ENCODE measurements at regions not wholly inside any gene's neighbourhood (a gene's known extent, or its start where the extent isn't known, plus 50 kb on each side); places are given as distances from the start of the nearest gene placed in this dataset.

DNA sequence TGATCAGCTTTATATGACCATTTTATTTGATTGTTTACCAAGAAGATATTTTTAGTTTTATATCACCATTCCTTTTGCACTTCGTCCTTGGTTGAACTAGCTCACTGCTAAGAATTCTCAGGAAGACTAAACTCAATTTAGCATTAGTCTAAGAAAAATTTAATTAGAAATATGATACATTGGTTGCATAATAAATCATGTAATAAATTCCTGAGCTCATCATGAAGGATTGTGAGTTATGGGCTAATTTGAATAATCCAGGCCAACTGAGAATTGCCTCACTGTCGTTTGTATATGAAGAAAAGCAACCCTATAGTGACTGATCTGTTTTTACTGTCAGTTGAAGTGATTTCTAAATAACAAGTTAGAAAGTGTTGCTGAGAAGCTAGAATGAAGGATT is 725.5 kb downstream of the DNAJB9 start:
- DNase-seq (ENCODE audit: low spot score), result no peak

DNA sequence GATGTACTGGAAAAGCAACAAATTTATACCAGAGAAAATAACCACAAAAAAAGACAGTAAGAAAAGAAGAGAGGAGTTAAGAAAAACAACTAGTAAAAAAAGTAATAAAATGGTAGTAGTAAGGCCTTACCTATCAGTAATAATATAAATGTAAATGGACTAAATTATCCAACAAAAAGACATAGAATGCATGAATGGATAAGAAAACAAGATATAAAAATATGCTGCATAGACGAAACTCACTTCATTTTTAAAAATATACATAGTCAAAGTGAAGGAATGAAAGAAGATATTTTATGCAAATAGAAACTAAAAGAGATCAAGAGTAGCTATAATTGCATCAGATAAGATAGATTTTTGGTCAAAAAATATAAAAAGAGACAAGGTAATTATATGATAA is 739.1 kb downstream of the DNAJB9 start:
- DNase-seq (ENCODE audit: low spot score), result no peak

GRCh38 chr7:109309790-109310189 is 740.1 kb downstream of the DNAJB9 start:
- DNase-seq (ENCODE audit: low spot score), result no peak

DNA sequence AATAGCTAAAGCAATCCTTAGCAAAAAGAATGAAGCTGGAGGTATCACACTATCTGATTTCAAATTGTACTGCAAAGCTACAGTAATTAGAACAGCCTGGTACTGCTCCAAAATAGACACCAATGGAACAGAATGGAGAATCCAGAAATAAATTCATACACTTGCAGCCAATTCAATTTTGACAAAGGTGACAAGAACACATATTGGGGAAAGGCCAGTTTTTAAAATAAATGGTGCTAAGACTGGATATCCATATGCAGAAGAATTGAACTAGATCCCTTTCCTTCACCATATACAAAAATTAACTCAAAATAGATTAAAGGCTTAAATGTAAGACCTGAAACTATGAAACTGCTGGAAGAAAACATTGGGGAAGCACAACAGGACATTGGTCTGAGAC is 748.5 kb downstream of the DNAJB9 start:
- DNase-seq (ENCODE audit: low spot score), result no peak

- no peak for DNase-seq (ENCODE audit: low spot score)
Measured at GRCh38 chr7:109322833-109323232, 753.2 kb downstream of the DNAJB9 start.

- DNase-seq (ENCODE audit: low spot score), result no peak
Measured at GRCh38 chr7:109331423-109331822, 761.7 kb downstream of the DNAJB9 start.

DNA sequence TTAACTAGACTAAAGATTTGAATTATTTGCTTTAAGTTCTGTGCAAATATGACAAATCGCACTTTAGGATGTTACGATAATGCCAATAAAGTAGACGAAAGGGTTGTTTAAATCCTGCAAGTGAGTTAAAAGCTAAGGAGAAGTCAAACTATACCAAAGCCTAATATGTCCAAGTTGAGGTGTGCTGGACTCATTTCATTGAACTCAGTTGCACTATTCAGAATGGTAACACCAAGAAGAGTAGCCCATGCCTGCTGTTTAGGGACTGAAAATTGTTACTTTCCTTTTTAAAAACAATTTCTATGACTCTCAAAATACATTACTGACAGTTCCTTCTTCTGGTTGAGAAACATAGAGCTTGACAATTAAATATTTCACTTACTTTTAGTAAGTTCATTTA is 766.3 kb downstream of the DNAJB9 start:
- DNase-seq (ENCODE audit: low spot score), result no peak

GRCh38 chr7:109336531-109336930 is 766.9 kb downstream of the DNAJB9 start:
- no peak for DNase-seq (ENCODE audit: low spot score)

DNA sequence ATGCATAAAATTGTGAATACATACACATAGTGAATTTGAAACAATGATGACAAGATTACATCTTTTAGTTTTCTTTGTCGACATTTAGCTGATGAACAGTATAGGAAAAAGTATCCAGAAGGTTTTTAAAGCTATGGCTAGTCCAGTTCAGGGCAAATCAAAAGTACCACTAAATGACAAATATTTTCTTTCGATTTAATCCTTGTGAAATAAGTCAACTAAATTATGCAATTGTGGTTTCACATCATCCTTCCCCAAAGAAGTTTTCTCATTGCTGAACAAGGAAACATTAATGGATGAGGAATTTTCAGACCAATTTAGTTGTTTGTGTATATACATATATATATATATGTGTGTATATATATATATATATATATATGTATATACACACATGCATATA is 774.0 kb downstream of the DNAJB9 start:
- DNase-seq (ENCODE audit: low spot score), result no peak

- no peak for DNase-seq (ENCODE audit: low spot score)
Measured at GRCh38 chr7:109351493-109351892, 781.8 kb downstream of the DNAJB9 start.

DNA sequence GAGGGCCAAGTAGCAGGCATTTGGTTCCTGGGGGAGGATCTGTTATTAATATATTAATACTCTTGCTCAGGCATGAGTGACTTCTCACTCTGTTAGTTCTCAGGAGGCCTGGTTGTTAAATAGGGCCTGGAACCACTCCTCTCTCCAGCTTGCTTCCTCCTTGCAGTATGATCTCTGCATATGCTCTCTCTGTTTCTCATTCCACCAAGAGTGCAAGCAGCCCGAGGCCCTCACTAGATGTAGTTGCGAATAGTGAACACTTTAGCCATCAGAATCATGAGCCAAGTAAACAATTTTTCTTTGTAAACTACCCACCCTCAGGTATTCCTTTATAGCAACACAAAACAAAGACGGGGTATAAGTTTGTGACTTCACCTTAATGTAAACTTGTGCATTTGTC is 784.3 kb downstream of the DNAJB9 start:
- DNase-seq (ENCODE audit: low spot score), result no peak

GRCh38 chr7:109354552-109354951 is 784.9 kb downstream of the DNAJB9 start:
- no peak for DNase-seq (ENCODE audit: low spot score)

DNA sequence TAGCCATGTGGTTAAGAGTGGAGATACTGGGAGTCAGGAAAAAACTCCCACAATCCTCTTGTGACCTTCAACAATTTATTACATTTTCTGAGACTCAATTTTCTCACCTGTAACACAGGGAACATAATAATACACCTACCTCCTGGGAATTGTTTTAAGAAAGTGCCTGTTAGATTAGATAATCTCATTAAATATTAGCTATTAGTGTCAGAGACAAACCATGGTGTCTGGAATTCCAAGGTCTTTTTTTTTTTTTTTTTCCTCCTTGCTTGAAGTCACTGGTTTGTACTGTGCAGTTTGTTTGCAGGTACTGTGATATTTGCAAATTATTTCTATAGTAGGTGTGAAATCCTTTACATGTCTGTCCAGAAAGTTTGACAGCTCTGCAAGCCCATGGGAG is 806.1 kb downstream of the DNAJB9 start:
- DNase-seq (ENCODE audit: low spot score), result no peak

DNA sequence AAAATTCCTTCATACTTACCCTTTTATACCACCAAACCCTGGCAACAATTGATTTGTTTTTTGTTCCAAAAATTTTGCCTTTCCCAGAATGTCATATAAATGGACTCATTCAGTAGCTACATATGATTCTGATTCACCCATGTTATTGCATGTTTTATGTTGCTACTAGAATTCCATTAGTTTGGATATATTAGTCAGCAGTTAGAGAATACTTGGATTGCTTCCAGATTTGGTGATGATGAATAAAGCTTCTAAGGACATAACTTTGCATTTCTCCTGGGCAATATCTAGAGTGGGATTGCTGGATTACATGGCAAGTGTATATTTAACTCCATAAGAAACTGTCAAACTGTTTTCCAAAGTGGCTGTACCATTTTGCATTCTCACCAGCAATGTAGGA is 806.9 kb downstream of the DNAJB9 start:
- no peak for DNase-seq (ENCODE audit: low spot score)

DNA sequence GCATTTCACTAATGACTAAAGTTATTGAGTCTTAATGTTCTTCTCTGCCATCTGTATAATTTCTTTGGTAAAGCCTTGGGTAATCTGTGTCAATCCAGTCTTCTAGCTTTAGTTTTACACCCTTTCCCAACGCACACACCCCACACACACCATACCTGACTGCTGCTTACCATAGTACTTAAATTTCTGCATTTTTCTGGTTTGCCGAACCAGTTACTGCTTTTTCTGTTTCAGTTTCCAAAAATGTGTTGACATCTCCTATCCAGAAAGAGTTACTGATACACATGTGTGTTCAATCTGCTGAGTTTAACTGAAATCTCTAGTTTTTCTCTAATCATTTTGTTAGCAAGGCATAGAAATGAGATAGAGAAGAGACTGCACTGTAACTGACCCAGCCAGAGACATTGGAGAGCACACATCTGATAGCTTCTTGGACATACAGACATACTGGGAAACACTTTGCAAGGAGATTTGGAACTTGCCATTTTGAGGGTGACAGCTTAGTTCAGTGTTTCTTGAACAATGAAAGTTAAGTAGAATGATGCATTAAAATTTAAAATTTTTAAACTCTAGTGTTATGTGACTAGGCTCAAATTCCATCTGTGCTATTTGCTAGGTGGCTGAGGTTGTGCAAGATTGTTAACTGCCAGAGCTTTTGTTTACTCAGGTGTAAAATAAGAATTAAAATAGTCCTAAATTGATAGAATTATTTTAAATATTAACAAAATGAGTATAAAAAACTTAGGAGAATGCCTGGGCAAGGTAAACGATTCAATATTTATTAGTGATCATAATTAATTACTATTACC is 807.6 kb downstream of the DNAJB9 start:
- DNase-seq (ENCODE audit: low spot score), result no peak

- DNase-seq (ENCODE audit: low spot score), result no peak
Measured at GRCh38 chr7:109386959-109387358, 817.3 kb downstream of the DNAJB9 start.

GRCh38 chr7:109387530-109387929 is 817.9 kb downstream of the DNAJB9 start:
- no peak for DNase-seq (ENCODE audit: low spot score)

DNA sequence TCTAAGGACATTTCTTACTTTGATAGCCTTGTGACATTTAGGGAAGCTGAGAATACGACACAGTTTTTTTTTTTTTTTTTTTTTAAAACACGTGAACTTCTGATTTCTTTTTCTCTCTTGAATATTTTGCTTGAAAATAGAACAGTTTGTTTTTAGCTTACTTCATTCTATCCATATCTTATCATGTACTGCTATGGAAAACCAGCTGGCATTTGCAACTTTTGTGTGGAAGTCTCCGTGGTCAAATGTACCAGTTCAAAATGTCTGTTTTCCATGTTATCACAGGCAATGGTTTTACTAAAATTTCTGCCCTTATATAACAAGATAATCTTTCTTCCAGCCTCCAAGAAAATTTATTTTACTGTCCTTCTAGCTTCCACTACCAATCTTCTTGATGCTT is 821.6 kb downstream of the DNAJB9 start:
- DNase-seq (ENCODE audit: low spot score), result no peak

DNA sequence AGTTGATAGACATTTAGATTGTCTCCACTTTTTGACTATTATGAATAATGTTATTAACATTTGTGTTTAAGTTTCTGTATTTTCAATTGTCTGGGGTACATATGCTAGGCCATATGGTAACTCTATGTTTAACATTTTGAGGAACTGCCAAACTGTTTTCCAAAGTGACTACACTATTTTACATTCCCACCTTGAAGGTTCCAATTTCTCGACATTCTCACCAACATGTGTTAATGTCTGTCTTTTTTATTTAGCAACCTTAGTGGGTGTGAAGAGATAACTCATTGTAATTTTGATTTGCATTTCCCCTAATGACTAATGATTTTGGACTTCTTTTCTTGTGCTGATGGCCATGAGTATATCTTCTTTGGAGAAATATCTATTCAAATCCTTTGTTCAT is 832.4 kb downstream of the DNAJB9 start:
- DNase-seq (ENCODE audit: low spot score), result no peak

GRCh38 chr7:109407756-109408155 is 838.1 kb downstream of the DNAJB9 start:
- DNase-seq (ENCODE audit: low spot score), result no peak

- no peak for DNase-seq (ENCODE audit: low spot score)
Measured at GRCh38 chr7:109437957-109438356, 868.3 kb downstream of the DNAJB9 start.

GRCh38 chr7:109449760-109450159 is 880.1 kb downstream of the DNAJB9 start:
- DNase-seq (ENCODE audit: low spot score), result no peak

DNA sequence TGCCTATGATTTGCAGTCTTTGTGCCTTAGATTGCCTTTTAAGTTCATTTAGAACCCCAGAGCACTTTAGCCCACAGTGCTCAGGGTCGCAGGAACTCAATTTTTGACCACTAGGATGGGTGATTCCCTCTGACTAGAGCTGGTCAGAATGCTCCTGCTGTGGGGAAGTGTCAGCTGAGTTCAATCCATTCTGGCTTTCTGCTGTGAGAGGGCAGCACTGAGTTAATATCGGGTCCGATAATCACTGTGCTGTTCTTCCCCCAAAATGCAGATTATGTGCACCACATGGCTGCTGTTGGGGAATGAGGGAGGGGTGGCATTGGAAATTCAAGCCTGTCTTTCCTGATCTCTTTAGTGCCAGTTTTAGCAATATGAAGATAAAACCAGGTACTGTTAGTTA is 886.4 kb downstream of the DNAJB9 start:
- DNase-seq (ENCODE audit: low spot score), result peak; percentile 15

DNA sequence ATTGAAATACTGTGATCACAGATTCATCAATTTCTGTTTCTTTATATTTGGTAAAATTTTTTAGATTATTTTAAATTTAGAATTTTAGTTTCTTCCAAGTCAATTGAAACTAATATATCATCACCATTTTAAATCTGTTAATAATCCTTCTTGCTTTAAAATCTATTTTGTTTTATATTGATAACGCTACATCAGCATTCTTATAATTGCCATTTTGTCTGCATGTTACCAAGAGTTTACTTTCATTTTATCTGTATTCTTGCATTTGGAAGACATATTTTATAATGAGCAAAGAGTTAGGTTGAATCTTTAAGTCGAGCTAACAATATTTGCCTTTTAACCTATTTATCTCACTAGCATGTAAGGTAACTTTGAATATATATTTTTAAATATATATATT is 890.6 kb downstream of the DNAJB9 start:
- no peak for DNase-seq (ENCODE audit: low spot score)

Measured in HuH-7 (cell line).